Heart left ventricle (tissue), 16 donors: ENCODE measurements at regions not wholly inside any gene's neighbourhood (a gene's known extent, or its start where the extent isn't known, plus 50 kb on each side); places are given as distances from the start of the nearest gene placed in this dataset.

ENCODE experiments used
- ATAC-seq, 4 donors: fragments of 200-7000 bp; cut with Tn5 transposase; one replicate each; pipeline ENCODE4 v1.9.1; 2020 to 2022; ENCODE audit warnings: moderate library complexity in 4 of 4, mild to moderate bottlenecking in 3 of 4, moderate number of reproducible peaks in 1 of 4
- DNase-seq, 5 donors: peaks; one replicate each; pipeline ENCODE4 v3.0.0-alpha.2; 2020
- H3K27ac ChIP-seq, 12 donors: fragments of 200-600 bp; sonication (generic) in 4 of 12; one replicate each; pipeline versions ENCODE4 v1.5.0 to v1.8.0; 2016 to 2022; ENCODE audit warnings: mild to moderate bottlenecking in 2 of 12
- H3K27me3 ChIP-seq, 9 donors: fragments of 200-600 bp; sonication (generic) in 2 of 9; one replicate each; pipeline versions ENCODE4 v1.5.1 to v1.8.0; 2016 to 2022; ENCODE audit warnings: mild to moderate bottlenecking in 3 of 9
- H3K36me3 ChIP-seq, 9 donors: fragments of 200-600 bp; sonication (generic) in 2 of 9; one replicate each; pipeline versions ENCODE4 v1.5.0 to v1.8.0; 2018 to 2022; ENCODE audit warnings: mild to moderate bottlenecking in 2 of 9
- H3K4me1 ChIP-seq, 12 donors: fragments of 200-600 bp; sonication (generic) in 4 of 12; one replicate each; pipeline versions ENCODE4 v1.5.0 to v1.8.0; 2016 to 2022; ENCODE audit warnings: mild to moderate bottlenecking in 3 of 12
- H3K4me3 ChIP-seq, 12 donors: fragments of 200-600 bp; sonication (generic) in 4 of 12; one replicate each; pipeline versions ENCODE4 v1.5.0 to v1.8.0; 2017 to 2022; ENCODE audit warnings: mild to moderate bottlenecking in 9 of 12, moderate library complexity in 4 of 12
- H3K9me3 ChIP-seq, 12 donors: fragments of 200-600 bp; sonication (generic) in 4 of 12; one replicate each; pipeline versions ENCODE4 v1.5.0 to v1.8.0; 2016 to 2022; ENCODE audit warnings: mild to moderate bottlenecking in 1 of 12
- CTCF ChIP-seq, 12 donors: fragments of 200-600 bp; sonication (generic) in 4 of 12; IDR thresholded peaks; one replicate each; pipeline versions ENCODE4 v1.5.0 to v1.8.0; 2018 to 2022; ENCODE audit warnings: antibody characterized with exemption in 12 of 12, mild to moderate bottlenecking in 5 of 12
- POLR2A ChIP-seq, 2 donors: fragments of 450-650 bp; IDR thresholded peaks; one replicate each; pipeline ENCODE4 v1.6.1; 2017; ENCODE audit warnings: antibody characterized with exemption in 2 of 2, mild to moderate bottlenecking in 2 of 2, moderate library complexity in 2 of 2
- WGBS, 4 donors: extraction: QIAGEN DNeasy Blood & Tissue Kit in 2 of 4; methylation state at CpG; one replicate each; pipeline versions ENCODE4 v1.1.5 to v1.1.7; 2013 to 2018; 5-methylcytosine and 5-hydroxymethylcytosine counted together
- intact Hi-C, 10 donors: fragments of 100-400 bp; cut with DNase I; formaldehyde crosslinking; loops; one replicate each; pipeline versions ENCODE4 v1.11.1 to v1.14.2; 2022
- donor health status: ischemic (EF 13 %, LVEDD 7.1; RV severe dilation, severe dysfunction).
- donor health status: healthy with polysubstance abuse.
- donor health status: DM: no; HTN: yes; CAD: no.
- donor health status: DM: no; HTN: no; CAD: no.
- donor health status: ischemic (EF 25% LVEDD 6.9; RV normal size, moderate dysfunction).
- donor health status: ischemic (EF 25% LVEDD 5.7; RV mildly dilated, moderate dysfunction).
- donor health status: healthy.
- donor health status: DM: yes; HTN: yes; CAD: no.
- donor health status: ischemic (EF 35%, LVEDD 5.7; RV mildly dilated, moderate dysfunction).
- donor health status: nonischemic (EF 11% LVEDD 7.7; RV severe dilation, severe dysfunction).
- donor health status: DM: yes; HTN: yes; CAD: no.
- donor health status: PGD.
- donor health status: ischemic (EF 29% LVEDD 5.4; RV normal size, mild dysfunction).
- donor health status: nonischemic (EF 23%, LVEDD 6.1; RV moderate dilation, normal function).

GRCh38 chr5:163386352-163386751 is 51.0 kb upstream of the CCNG1 start:
- TF ChIP-seq CTCF (IDR thresholded peaks at IDR 0.05) = no peak
- Histone ChIP-seq H3K27ac (no peak overlapping the region), H3K36me3 (no peaks in the 10 kb centered on the region), H3K4me3 (no peak overlapping the region), H3K27me3 (no peaks in the 10 kb centered on the region), H3K9me3 (peaks cover 0 to 17% (median 0%) of the 10 kb centered on the region in 12 donors), H3K4me1 (peaks cover 0 to 8% (median 0%) of the 10 kb centered on the region in 12 donors)
- DNase-seq (no peak), ATAC-seq (no peak)
- intact Hi-C loops = no loop called here

GRCh38 chr5:163387589-163388343 is 49.6 kb upstream of the CCNG1 start:
- peaks cover 0 to 17% (median 0%) of the 10 kb centered on the region in 12 donors for H3K9me3 ChIP-seq
- peaks cover 0 to 8% (median 0%) of the 10 kb centered on the region in 12 donors for H3K4me1 ChIP-seq
- H3K27ac ChIP-seq = no peak overlapping the region
- no peak overlapping the region for H3K4me3 ChIP-seq
- ATAC-seq (no peak), DNase-seq (no peak)
- WGBS, 4 donors = 72 to 78% (median 74%) methylated on average over 5 of the region's 5 CpGs
- TF ChIP-seq POLR2A (IDR thresholded peaks at IDR 0.05) (no peak), CTCF (IDR thresholded peaks at IDR 0.05) (no peak)
- H3K27me3 ChIP-seq = no peaks in the 10 kb centered on the region
- intact Hi-C loops = no loop called here
- no peaks in the 10 kb centered on the region for H3K36me3 ChIP-seq
